ENCODE measurements at regions not wholly inside any gene's neighbourhood (a gene's known extent, or its start where the extent isn't known, plus 50 kb on each side); places are given as distances from the start of the nearest gene placed in this dataset.

DNA sequence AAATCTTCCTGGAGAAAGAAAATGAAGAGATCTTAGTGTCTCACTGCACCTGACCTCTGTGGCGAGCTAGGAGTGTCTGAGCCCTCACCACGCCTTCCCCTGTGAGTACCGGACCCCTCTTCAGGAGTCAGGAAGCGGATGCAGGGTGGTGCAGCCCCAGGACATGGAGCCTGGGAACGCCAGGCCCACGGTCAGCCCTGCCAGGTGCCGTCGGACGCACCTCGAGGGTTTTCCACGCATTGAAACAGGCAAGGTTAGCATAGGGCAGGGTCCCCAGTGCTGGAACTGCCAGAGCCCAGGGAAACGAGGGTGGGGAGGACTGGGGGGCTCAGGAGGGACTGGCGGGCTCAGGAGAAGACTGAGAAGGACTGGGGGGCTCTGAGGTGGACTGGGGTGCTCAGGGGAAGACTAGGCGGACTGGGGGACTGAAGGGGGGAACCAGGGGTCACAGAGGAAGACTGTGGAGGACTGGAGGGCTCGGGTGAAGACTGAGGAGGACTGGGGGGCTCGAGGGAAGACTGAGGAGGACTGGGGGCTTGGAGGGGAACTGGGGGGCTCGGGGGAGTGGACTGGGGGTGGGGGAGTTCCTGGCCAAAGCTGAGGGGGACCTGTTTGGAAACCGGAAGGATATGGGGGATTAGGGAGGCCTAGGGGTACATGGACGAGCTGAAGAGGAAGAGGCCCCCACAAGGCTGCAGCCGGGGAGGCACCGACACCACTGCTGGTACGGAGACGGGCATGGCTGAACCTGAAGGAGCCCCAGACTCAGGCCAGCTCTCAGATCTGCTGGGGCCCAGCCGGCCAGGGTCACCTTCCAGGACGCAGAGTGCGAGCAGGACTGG is 65.2 kb upstream of the SNTG2 start:
- Histone ChIP-seq H3K36me3 (ENCODE audit: control insufficient read depth, insufficient read depth, low read length) (no peaks in the 10 kb centered on the region), H3K27ac (ENCODE audit: low read length) (no peak overlapping the region), H3K27me3 (ENCODE audit: control insufficient read depth, insufficient read depth, low read length) (peaks cover 13% of the 10 kb centered on the region), H3K4me3 (ENCODE audit: low read depth in 2 of 2, low read length in 2 of 2) (no peak overlapping the region), H3K9me3 (ENCODE audit: control insufficient read depth, insufficient read depth, low read depth, low read length) (no peaks in the 10 kb centered on the region), H3K4me1 (ENCODE audit: control insufficient read depth, insufficient read depth, low read length) (no peaks in the 10 kb centered on the region)
- CTCF ChIA-PET, result no interaction called here
- BruUV-seq (replicated peaks), result no TSS peak
- ATAC-seq (no peak), DNase-seq (ENCODE audit: low read depth, low spot score) (no peak)
- intact Hi-C loops (cut with micrococcal nuclease; ENCODE audit: unreplicated experiment) (no loop called here), in situ Hi-C loops (cut with HindIII; ENCODE audit: low pct_unique_long_range_greater_than_20kb, low sequenced_read_pairs) (no loop called here)
- POLR2A ChIA-PET, result no interaction called here
- TF ChIP-seq SIN3A (IDR thresholded peaks at IDR 0.05; ENCODE audit: borderline replicate concordance, insufficient read depth, low read depth, low read length) (no peak), CTCF (IDR thresholded peaks at IDR 0.05) (no peak), TCF7L2 (IDR thresholded peaks at IDR 0.05; ENCODE audit: low read depth, low read length) (no peak), POLR2AphosphoS5 (IDR thresholded peaks at IDR 0.05; ENCODE audit: low read depth, low read length) (no peak)
- TF ChIP-seq, protein P1, sequence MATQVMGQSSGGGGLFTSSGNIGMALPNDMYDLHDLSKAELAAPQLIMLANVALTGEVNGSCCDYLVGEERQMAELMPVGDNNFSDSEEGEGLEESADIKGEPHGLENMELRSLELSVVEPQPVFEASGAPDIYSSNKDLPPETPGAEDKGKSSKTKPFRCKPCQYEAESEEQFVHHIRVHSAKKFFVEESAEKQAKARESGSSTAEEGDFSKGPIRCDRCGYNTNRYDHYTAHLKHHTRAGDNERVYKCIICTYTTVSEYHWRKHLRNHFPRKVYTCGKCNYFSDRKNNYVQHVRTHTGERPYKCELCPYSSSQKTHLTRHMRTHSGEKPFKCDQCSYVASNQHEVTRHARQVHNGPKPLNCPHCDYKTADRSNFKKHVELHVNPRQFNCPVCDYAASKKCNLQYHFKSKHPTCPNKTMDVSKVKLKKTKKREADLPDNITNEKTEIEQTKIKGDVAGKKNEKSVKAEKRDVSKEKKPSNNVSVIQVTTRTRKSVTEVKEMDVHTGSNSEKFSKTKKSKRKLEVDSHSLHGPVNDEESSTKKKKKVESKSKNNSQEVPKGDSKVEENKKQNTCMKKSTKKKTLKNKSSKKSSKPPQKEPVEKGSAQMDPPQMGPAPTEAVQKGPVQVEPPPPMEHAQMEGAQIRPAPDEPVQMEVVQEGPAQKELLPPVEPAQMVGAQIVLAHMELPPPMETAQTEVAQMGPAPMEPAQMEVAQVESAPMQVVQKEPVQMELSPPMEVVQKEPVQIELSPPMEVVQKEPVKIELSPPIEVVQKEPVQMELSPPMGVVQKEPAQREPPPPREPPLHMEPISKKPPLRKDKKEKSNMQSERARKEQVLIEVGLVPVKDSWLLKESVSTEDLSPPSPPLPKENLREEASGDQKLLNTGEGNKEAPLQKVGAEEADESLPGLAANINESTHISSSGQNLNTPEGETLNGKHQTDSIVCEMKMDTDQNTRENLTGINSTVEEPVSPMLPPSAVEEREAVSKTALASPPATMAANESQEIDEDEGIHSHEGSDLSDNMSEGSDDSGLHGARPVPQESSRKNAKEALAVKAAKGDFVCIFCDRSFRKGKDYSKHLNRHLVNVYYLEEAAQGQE (IDR thresholded peaks at IDR 0.05; ENCODE audit: insufficient read depth in 1 of 2, low read depth in 2 of 2, low read length in 1 of 2), result no peak

DNA sequence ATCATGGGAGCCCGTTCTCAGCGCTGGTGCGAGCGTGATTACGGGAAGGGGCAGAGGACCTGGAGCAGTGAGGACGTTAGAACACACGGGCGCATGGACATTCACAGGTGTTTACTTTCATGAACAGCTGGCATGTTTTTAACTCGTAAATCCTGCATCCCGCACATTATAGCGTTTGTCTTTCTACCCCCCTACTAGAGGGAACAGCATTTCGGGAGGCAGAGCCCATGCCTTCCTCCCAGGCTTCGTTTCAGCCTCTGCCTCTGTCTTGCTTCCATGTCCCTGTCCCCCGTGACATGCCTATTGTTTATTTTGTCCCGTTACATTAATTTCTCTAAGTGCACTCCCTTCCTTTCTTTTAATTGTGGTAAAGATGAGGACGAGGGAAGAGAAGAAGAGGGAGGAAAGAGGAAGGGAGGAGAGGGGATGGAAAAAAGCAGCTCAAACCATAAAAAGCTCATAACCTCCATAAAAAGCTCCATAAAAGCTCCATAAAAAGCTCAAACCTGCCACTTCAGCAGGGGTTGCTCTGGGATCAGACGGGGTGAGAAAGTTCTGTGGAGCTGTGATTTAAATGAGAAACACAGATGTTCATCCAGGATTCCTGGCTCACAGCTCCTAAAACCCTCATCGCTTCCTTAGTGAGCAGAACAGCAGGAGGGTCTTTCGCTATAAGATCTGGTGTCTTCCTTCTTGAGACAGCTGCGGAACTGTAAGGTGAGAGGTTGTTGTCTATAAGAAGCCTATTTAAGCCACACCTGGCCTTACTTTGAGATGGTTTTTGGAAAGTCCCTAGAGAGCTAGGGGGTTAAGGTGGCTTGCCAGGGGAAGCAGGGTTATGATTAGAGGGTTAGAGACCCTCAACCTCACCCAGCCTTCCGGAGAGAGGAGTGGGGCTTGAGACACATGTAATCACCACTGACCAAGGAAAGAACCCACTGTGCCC is 66.6 kb upstream of the SNTG2 start:
- TF ChIP-seq POLR2AphosphoS5 (IDR thresholded peaks at IDR 0.05; ENCODE audit: low read depth, low read length) (no peak), CTCF (IDR thresholded peaks at IDR 0.05) (no peak), TCF7L2 (IDR thresholded peaks at IDR 0.05; ENCODE audit: low read depth, low read length) (no peak), SIN3A (IDR thresholded peaks at IDR 0.05; ENCODE audit: borderline replicate concordance, insufficient read depth, low read depth, low read length) (no peak)
- TF ChIP-seq, protein P1 (IDR thresholded peaks at IDR 0.05; ENCODE audit: insufficient read depth in 1 of 2, low read depth in 2 of 2, low read length in 1 of 2), result no peak
- BruUV-seq (replicated peaks), result no TSS peak
- DNase-seq (ENCODE audit: low read depth, low spot score), result no peak
- no peak for ATAC-seq
- ChIA-PET CTCF (no interaction called here), POLR2A (interaction anchor here (0.5 kb wide), 1 partner anchor 15 kb away, joined by 3 read pairs; no protein-coding TSS in a partner anchor)
- intact Hi-C loops (cut with micrococcal nuclease; ENCODE audit: unreplicated experiment) (no loop called here), in situ Hi-C loops (cut with HindIII; ENCODE audit: low pct_unique_long_range_greater_than_20kb, low sequenced_read_pairs) (no loop called here)
- Histone ChIP-seq H3K27me3 (ENCODE audit: control insufficient read depth, insufficient read depth, low read length) (peaks cover 13% of the 10 kb centered on the region), H3K36me3 (ENCODE audit: control insufficient read depth, insufficient read depth, low read length) (no peaks in the 10 kb centered on the region), H3K27ac (ENCODE audit: low read length) (no peak overlapping the region), H3K4me3 (ENCODE audit: low read depth in 2 of 2, low read length in 2 of 2) (no peak overlapping the region), H3K9me3 (ENCODE audit: control insufficient read depth, insufficient read depth, low read depth, low read length) (no peaks in the 10 kb centered on the region), H3K4me1 (ENCODE audit: control insufficient read depth, insufficient read depth, low read length) (no peaks in the 10 kb centered on the region)
